ENCODE measurements at regions not wholly inside any gene's neighbourhood (a gene's known extent, or its start where the extent isn't known, plus 50 kb on each side); places are given as distances from the start of the nearest gene placed in this dataset.
A peak's percentile ranks its signal among the peaks of the same experiment; 100 is the strongest.

- no peak for DNase-seq
Measured at GRCh38 chr14:26934151-26934550, 336.3 kb upstream of the NOVA1 start.

GRCh38 chr14:26935733-26936132, 337.9 kb upstream of the NOVA1 start:
- no peak for DNase-seq

GRCh38 chr14:26938054-26938453, 340.2 kb upstream of the NOVA1 start:
- DNase-seq = no peak

- DNase-seq = no peak
Measured at GRCh38 chr14:26939755-26940154, 341.9 kb upstream of the NOVA1 start.

GRCh38 chr14:26941521-26941920, 343.7 kb upstream of the NOVA1 start:
- DNase-seq = no peak

GRCh38 chr14:26947265-26947664, 349.4 kb upstream of the NOVA1 start:
- DNase-seq = no peak

- DNase-seq = no peak
Measured at GRCh38 chr14:26959437-26959836, 361.6 kb upstream of the NOVA1 start.

- no peak for DNase-seq
Measured at GRCh38 chr14:26959972-26960660, 362.3 kb upstream of the NOVA1 start.

- DNase-seq = no peak
Measured at GRCh38 chr14:26963711-26964110, 365.9 kb upstream of the NOVA1 start.

- no peak for DNase-seq
Measured at GRCh38 chr14:26965490-26965889, 367.7 kb upstream of the NOVA1 start.

GRCh38 chr14:26966908-26967307, 369.1 kb upstream of the NOVA1 start:
- DNase-seq = no peak

GRCh38 chr14:26974965-26975364, 377.1 kb upstream of the NOVA1 start:
- DNase-seq = no peak

GRCh38 chr14:26982071-26982470, 384.2 kb upstream of the NOVA1 start:
- no peak for DNase-seq

GRCh38 chr14:26984311-26985177, 386.7 kb upstream of the NOVA1 start:
- DNase-seq = peak; percentile 12

GRCh38 chr14:26987744-26988363, 390.0 kb upstream of the NOVA1 start:
- DNase-seq = no peak

GRCh38 chr14:26990946-26991345, 393.1 kb upstream of the NOVA1 start:
- no peak for DNase-seq

- no peak for DNase-seq
Measured at GRCh38 chr14:26992403-26993115, 394.7 kb upstream of the NOVA1 start.

- DNase-seq = no peak
Measured at GRCh38 chr14:26993556-26993955, 395.7 kb upstream of the NOVA1 start.

- DNase-seq = no peak
Measured at GRCh38 chr14:26995301-26995700, 397.5 kb upstream of the NOVA1 start.

- no peak for DNase-seq
Measured at GRCh38 chr14:26996246-26996645, 398.4 kb upstream of the NOVA1 start.

- DNase-seq = no peak
Measured at GRCh38 chr14:27002179-27002578, 404.3 kb upstream of the NOVA1 start.

GRCh38 chr14:27006570-27006969, 408.7 kb upstream of the NOVA1 start:
- no peak for DNase-seq

GRCh38 chr14:27008187-27008586, 410.4 kb upstream of the NOVA1 start:
- no peak for DNase-seq
